Bronchial epithelial cell (primary cell): ENCODE measurements at regions not wholly inside any gene's neighbourhood (a gene's known extent, or its start where the extent isn't known, plus 50 kb on each side); places are given as distances from the start of the nearest gene placed in this dataset.

Source experiments
- DNase-seq: peaks from one replicate; pipeline ENCODE4 v3.0.0-alpha.2; 2010; ENCODE audit warnings: low read depth
- FAIRE-seq: peaks from 2 replicates; lab custom pipeline; 2011; peaks lifted over from hg19 to GRCh38; lab: Jason Lieb, UNC
- H3K27me3 ChIP-seq: 2 replicates; pipeline ENCODE4 v1.5.1; 2011; ENCODE audit warnings: low read length; ENCODE audit not compliant: control insufficient read depth, insufficient read depth
- H3K36me3 ChIP-seq: 2 replicates; pipeline ENCODE4 v1.5.1; 2011; ENCODE audit warnings: low read length; ENCODE audit not compliant: control insufficient read depth, insufficient read depth
- H3K4me3 ChIP-seq: 2 replicates; pipeline ENCODE4 v1.5.1; 2011; ENCODE audit warnings: mild to moderate bottlenecking, low read depth, low read length, control low read depth
- TF ChIP-seq, protein P1 (sequence below): IDR thresholded peaks from 2 replicates; pipeline ENCODE4 v1.5.1; 2011; ENCODE audit warnings: mild to moderate bottlenecking, moderate library complexity, low read length, control low read depth, inconsistent platforms; ENCODE audit not compliant: insufficient read depth, severe bottlenecking

DNA sequence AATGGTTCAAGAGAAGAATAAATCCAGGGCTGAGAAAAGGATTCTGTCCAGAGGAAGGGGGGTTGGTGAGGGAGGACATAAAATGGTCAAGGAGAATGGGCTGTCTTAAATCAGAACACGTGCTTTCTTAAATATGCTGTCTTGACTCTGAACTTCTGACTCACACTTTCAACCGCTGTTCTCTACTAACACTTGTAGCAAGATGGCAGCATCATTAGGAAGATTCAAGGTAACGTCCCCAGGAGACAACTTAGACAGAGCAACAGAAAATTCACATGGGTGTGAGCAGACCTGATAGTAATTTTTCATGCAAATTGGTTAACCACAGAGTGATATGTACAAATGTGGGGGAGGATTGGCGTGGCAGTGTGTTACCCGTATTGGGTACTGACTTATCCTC, 126.8 kb upstream of the GALNT17 start:
- H3K4me3 ChIP-seq: no peak overlapping the region
- FAIRE-seq: no peak
- H3K27me3 ChIP-seq: no peaks in the 10 kb centered on the region
- no peak for DNase-seq
- H3K36me3 ChIP-seq: no peaks in the 10 kb centered on the region
- TF ChIP-seq, protein P1, sequence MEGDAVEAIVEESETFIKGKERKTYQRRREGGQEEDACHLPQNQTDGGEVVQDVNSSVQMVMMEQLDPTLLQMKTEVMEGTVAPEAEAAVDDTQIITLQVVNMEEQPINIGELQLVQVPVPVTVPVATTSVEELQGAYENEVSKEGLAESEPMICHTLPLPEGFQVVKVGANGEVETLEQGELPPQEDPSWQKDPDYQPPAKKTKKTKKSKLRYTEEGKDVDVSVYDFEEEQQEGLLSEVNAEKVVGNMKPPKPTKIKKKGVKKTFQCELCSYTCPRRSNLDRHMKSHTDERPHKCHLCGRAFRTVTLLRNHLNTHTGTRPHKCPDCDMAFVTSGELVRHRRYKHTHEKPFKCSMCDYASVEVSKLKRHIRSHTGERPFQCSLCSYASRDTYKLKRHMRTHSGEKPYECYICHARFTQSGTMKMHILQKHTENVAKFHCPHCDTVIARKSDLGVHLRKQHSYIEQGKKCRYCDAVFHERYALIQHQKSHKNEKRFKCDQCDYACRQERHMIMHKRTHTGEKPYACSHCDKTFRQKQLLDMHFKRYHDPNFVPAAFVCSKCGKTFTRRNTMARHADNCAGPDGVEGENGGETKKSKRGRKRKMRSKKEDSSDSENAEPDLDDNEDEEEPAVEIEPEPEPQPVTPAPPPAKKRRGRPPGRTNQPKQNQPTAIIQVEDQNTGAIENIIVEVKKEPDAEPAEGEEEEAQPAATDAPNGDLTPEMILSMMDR: no peak

DNA sequence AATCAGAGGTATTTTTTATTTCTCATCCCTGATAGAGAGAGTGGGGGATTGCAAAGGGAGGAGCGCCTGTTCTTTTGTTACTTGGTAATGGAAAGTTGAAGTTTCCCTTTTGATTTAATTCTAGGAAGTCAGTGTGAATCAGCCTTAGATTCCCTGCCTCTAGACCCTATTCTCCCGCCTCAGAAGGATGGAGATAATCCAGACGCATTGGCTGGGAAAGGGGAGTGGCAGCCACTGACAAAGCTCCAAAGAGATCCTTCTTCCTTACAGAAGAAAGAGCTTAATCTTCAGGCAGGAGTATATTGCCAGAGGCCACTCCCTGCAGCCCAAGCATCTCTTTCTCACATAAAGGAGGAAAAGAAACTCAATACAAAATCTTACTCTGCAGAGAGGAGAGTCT, 122.3 kb upstream of the GALNT17 start:
- Histone ChIP-seq H3K36me3 (no peaks in the 10 kb centered on the region), H3K4me3 (no peak overlapping the region), H3K27me3 (no peaks in the 10 kb centered on the region)
- FAIRE-seq: no peak
- DNase-seq: no peak
- TF ChIP-seq, protein P1: no peak

DNA sequence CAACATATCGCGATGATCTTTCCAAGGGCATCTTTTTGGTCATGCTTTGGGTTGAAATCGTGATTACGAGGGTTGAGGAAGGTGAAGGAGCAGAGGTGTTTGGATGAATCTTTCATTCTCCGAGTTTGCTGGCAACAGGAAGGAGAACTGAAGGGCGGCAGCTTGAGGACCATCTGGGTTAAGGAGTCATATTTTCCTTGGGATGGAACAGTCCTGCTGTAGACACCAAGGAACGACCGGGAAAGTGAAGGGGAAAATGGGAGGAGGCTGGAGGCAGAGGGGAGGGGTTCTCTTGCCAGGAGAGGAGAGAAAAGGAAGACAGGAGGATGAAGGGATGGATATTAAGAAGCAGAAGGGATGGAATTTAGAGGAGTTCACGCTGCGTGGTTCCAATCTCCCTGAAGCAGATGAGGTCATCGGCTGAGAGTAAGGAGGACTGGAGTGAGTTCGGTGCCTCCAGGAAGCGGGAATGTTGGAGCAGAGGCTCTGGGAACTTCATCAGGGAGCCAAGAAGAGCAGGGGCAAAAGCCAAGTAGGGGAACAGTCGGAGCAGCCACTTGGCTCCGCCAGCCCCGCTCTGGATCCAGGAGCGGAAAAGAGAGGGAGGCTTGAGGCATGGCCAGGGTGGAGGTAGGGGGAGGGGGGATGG, 116.6 kb upstream of the GALNT17 start:
- FAIRE-seq (no peak), DNase-seq (no peak)
- H3K36me3 ChIP-seq: no peaks in the 10 kb centered on the region
- H3K4me3 ChIP-seq: no peak overlapping the region
- no peaks in the 10 kb centered on the region for H3K27me3 ChIP-seq
- TF ChIP-seq, protein P1: no peak

DNA sequence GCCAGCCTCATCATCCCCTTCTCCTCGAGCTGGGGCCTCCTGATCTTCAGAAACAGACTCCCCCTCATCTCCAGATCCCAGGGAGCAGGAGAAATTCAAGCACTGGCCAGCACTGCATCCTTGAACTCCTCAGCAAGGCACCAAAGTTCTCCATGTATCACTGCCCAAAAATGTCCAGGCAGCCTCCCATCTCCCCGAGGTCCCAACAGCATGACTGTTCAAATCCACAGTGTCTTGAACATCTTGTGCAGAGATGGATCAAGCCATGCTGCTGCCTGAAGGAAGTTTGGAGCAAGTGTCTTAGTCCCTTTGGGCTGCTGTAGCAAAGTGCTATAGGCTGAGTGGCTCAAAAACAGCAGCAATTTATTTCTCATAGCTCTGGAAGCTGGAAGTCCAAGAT, 115.5 kb upstream of the GALNT17 start:
- H3K4me3 ChIP-seq: no peak overlapping the region
- FAIRE-seq: no peak
- no peaks in the 10 kb centered on the region for H3K27me3 ChIP-seq
- no peaks in the 10 kb centered on the region for H3K36me3 ChIP-seq
- DNase-seq: no peak
- TF ChIP-seq, protein P1: no peak

DNA sequence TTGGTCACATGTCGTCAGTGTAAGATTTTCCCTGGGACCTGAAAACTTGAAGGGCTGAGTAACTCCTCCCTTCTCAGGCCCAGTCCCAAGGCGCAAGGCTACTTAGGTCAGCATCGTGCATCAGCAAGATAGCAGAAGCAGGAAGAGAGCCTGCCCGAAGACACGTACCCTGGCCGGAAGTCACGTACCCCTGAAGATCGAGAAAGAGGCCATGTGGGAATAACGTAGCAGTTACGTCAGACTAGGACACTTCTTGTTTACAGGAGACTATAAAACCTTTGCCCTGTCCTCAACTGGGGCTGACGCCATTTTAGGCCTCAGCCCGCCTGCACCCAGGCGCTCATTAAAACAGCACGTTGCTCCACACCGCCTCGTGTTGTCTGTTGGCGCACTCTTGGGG, 114.3 kb upstream of the GALNT17 start:
- TF ChIP-seq, protein P1: no peak
- H3K27me3 ChIP-seq: no peaks in the 10 kb centered on the region
- no peaks in the 10 kb centered on the region for H3K36me3 ChIP-seq
- no peak overlapping the region for H3K4me3 ChIP-seq
- FAIRE-seq (peak; percentile 28), DNase-seq (no peak)

DNA sequence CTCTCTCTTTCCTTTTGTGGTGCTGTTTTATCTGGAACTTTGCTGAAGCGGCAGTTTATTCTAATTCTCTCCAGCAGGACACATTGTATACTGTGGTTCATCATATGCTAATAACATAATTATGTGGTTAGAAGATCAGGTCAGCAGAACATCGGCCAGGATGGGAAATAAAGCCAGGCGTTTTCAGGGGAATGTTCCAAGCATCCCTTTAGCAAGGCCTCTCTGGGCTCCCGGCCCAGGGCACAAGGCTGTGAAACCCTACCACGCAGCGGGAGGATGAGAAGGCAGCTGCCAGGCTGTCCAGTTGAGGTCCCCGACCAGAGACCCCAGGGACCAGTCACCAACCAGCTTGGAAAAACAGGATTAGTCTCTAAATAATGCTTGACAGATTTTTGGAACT, 112.2 kb upstream of the GALNT17 start:
- Histone ChIP-seq H3K27me3 (no peaks in the 10 kb centered on the region), H3K4me3 (no peak overlapping the region), H3K36me3 (no peaks in the 10 kb centered on the region)
- FAIRE-seq (no peak), DNase-seq (no peak)
- TF ChIP-seq, protein P1: no peak
